Uterus (tissue), 2 donors: ENCODE measurements at regions not wholly inside any gene's neighbourhood (a gene's known extent, or its start where the extent isn't known, plus 50 kb on each side); places are given as distances from the start of the nearest gene placed in this dataset.

Experiments used
- CTCF ChIP-seq, 4 experiments: fragments of 200-600 bp in 2 of 4; fragments of 450-650 bp in 2 of 4; sonication (generic) in 2 of 4; IDR thresholded peaks; one replicate each; pipeline ENCODE4 v1.5.1; 2016 to 2019; ENCODE audit warnings: antibody characterized with exemption in 4 of 4, mild to moderate bottlenecking in 2 of 4, moderate library complexity in 1 of 4
- POLR2A ChIP-seq, 2 donors: fragments of 450-650 bp; IDR thresholded peaks; one replicate each; pipeline ENCODE4 v1.6.1; 2016; ENCODE audit warnings: antibody characterized with exemption in 2 of 2, mild to moderate bottlenecking in 1 of 2, moderate library complexity in 1 of 2

GRCh38 chr1:2865000-2865399 is 63.5 kb upstream of the TTC34 start:
- TF ChIP-seq CTCF (IDR thresholded peaks at IDR 0.05) (no peak), POLR2A (IDR thresholded peaks at IDR 0.05) (no peak)
